OCI-LY7 (cell line): ENCODE measurements at regions not wholly inside any gene's neighbourhood (a gene's known extent, or its start where the extent isn't known, plus 50 kb on each side); places are given as distances from the start of the nearest gene placed in this dataset.

ENCODE experiments used
- BruUV-seq: library from RNA; stranded (reverse); fragments of 400-500 nt; replicated peaks from 2 replicates; lab custom pipeline; 2021; lab: Mats Ljungman, UMichigan
- CTCF ChIA-PET: fragments of 300-600 bp; sonication (Branson Sonifier 250); formaldehyde crosslinking; loops from one replicate; lab custom pipeline; 2022; ENCODE audit warnings: antibody characterized with exemption; ENCODE audit not compliant: unreplicated experiment; lab: Charles Lee
- POLR2A ChIA-PET: fragments of 300-600 bp; sonication (Branson Sonifier 250); formaldehyde crosslinking; loops from one replicate; lab custom pipeline; 2022; ENCODE audit warnings: antibody characterized with exemption; lab: Charles Lee
- DNase-seq: peaks from one replicate; pipeline ENCODE4 v3.0.0-alpha.2; 2015; ENCODE audit warnings: low spot score
- H2AFZ ChIP-seq: fragments of 200-600 bp; sonication (generic), shearing (Covaris generic); 2 replicates; pipeline ENCODE4 v1.6.1; 2014; ENCODE audit warnings: mild to moderate bottlenecking, antibody characterized with exemption, low read length, moderate library complexity
- H3K27ac ChIP-seq: fragments of 200-600 bp; sonication (generic); 2 replicates; pipeline ENCODE4 v1.5.1; 2014; ENCODE audit warnings: mixed run types, low read depth, mild to moderate bottlenecking, moderate library complexity, low read length, inconsistent platforms; ENCODE audit not compliant: poor library complexity, severe bottlenecking
- H3K36me3 ChIP-seq: fragments of 200-600 bp; sonication (generic); 2 replicates; pipeline ENCODE4 v1.6.1; 2014; ENCODE audit warnings: mild to moderate bottlenecking, antibody characterized with exemption, low read length, moderate library complexity, mixed read lengths; ENCODE audit not compliant: insufficient read depth
- H3K4me1 ChIP-seq: fragments of 200-600 bp; sonication (generic); 2 replicates; pipeline ENCODE4 v1.5.1; 2014; ENCODE audit warnings: mild to moderate bottlenecking, low read length; ENCODE audit not compliant: insufficient read depth, poor library complexity, severe bottlenecking
- H3K4me2 ChIP-seq: fragments of 200-600 bp; sonication (generic); 2 replicates; pipeline ENCODE4 v1.6.1; 2014; ENCODE audit warnings: mild to moderate bottlenecking, low read length
- H3K4me3 ChIP-seq: fragments of 200-600 bp; sonication (generic); 2 replicates; pipeline ENCODE4 v1.5.1; 2014; ENCODE audit warnings: mild to moderate bottlenecking, low read depth, low read length; ENCODE audit not compliant: poor library complexity, severe bottlenecking
- H3K79me2 ChIP-seq: fragments of 200-600 bp; sonication (generic); 2 replicates; pipeline ENCODE4 v1.6.1; 2016; ENCODE audit warnings: low read depth, mild to moderate bottlenecking, low read length, moderate library complexity, mixed read lengths; ENCODE audit not compliant: insufficient read depth
- H3K9me2 ChIP-seq: fragments of 200-600 bp; sonication (generic); 2 replicates; pipeline ENCODE4 v1.6.1; 2016; ENCODE audit warnings: mild to moderate bottlenecking, low read length, mixed read lengths; ENCODE audit not compliant: insufficient read depth
- H3K9me3 ChIP-seq: fragments of 200-600 bp; sonication (generic); 2 replicates; pipeline ENCODE4 v1.6.1; 2014; ENCODE audit warnings: mild to moderate bottlenecking, mixed run types, low read length, mixed read lengths
- H4K20me1 ChIP-seq: fragments of 200-600 bp; sonication (generic); 2 replicates; pipeline ENCODE4 v1.6.1; 2014; ENCODE audit warnings: mild to moderate bottlenecking, antibody characterized with exemption, low read length, moderate library complexity, mixed read lengths; ENCODE audit not compliant: insufficient read depth
- EZH2phosphoT487 ChIP-seq: fragments of 200-600 bp; sonication (generic); IDR thresholded peaks from 2 replicates; pipeline ENCODE4 v1.6.1; 2018; ENCODE audit warnings: low read depth, borderline replicate concordance, mild to moderate bottlenecking, mixed run types, antibody characterized with exemption, low read length, moderate library complexity, mixed read lengths
- intact Hi-C: fragments of 100-400 bp; cut with micrococcal nuclease; formaldehyde crosslinking; loops from one replicate; pipeline ENCODE4 v1.10.0; 2022; ENCODE audit not compliant: unreplicated experiment
- TF ChIP-seq, protein P1 (sequence below): fragments of 200-600 bp; sonication (generic); conservative IDR thresholded peaks from 2 replicates; pipeline ENCODE4 v1.5.1; 2014; ENCODE audit warnings: mild to moderate bottlenecking, antibody characterized with exemption, low read length, moderate library complexity, mixed read lengths

DNA sequence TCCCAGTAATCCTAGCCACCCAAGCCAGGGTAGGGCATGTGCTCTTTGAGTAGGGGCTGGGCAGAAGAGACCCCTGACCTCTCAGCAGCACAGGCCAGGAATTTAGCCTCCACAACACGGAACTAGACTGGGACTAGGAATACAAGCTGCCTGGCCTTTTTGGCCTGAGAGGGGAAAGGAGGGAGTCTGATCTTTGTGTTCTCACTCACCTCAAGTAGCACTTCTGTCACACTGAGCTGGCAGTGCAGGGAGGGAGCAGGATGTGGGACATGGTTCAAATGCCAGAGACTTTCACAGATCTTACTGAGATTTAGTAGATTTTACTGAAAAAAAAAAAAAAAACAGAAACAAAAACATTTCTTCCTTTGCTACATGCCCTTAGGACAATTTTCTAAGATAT is 395.2 kb downstream of the CMPK2 start:
- Histone ChIP-seq H3K79me2 (no peaks in the 10 kb centered on the region), H3K27ac (no peak overlapping the region), H4K20me1 (no peaks in the 10 kb centered on the region), H3K36me3 (no peaks in the 10 kb centered on the region; the same call in 1 of the 2 replicates), H3K4me2 (no peak overlapping the region), H2AFZ (peak overlapping the region; percentile 77; the same call in 1 of the 2 replicates), H3K9me2 (no peaks in the 10 kb centered on the region), H3K4me3 (no peak overlapping the region), H3K9me3 (peaks cover 23% of the 10 kb centered on the region), H3K4me1 (peaks cover 17% of the 10 kb centered on the region)
- intact Hi-C loops = no loop called here
- POLR2A ChIA-PET = no interaction called here
- no TSS peak for BruUV-seq
- CTCF ChIA-PET = no interaction called here
- no peak for DNase-seq
- TF ChIP-seq EZH2phosphoT487 = no peak
- TF ChIP-seq, protein P1, sequence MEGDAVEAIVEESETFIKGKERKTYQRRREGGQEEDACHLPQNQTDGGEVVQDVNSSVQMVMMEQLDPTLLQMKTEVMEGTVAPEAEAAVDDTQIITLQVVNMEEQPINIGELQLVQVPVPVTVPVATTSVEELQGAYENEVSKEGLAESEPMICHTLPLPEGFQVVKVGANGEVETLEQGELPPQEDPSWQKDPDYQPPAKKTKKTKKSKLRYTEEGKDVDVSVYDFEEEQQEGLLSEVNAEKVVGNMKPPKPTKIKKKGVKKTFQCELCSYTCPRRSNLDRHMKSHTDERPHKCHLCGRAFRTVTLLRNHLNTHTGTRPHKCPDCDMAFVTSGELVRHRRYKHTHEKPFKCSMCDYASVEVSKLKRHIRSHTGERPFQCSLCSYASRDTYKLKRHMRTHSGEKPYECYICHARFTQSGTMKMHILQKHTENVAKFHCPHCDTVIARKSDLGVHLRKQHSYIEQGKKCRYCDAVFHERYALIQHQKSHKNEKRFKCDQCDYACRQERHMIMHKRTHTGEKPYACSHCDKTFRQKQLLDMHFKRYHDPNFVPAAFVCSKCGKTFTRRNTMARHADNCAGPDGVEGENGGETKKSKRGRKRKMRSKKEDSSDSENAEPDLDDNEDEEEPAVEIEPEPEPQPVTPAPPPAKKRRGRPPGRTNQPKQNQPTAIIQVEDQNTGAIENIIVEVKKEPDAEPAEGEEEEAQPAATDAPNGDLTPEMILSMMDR = no peak

- Histone ChIP-seq H3K4me3 (no peak overlapping the region), H3K9me3 (peaks cover 22% of the 10 kb centered on the region), H3K9me2 (no peaks in the 10 kb centered on the region), H3K27ac (no peak overlapping the region), H4K20me1 (no peaks in the 10 kb centered on the region), H3K4me1 (peaks cover 17% of the 10 kb centered on the region), H3K79me2 (no peaks in the 10 kb centered on the region), H3K4me2 (no peak overlapping the region), H2AFZ (peak overlapping the region; percentile 77), H3K36me3 (no peaks in the 10 kb centered on the region; the same call in 1 of the 2 replicates)
- ChIA-PET CTCF (no interaction called here), POLR2A (interaction anchor here (0.5 to 1.5 kb wide), 2 partner anchors 28 to 1229 kb away, joined by 3 to 4 read pairs; no protein-coding TSS in a partner anchor)
- TF ChIP-seq EZH2phosphoT487 = no peak
- TF ChIP-seq, protein P1 = no peak
- peak; percentile 26 for DNase-seq
- no TSS peak for BruUV-seq
- intact Hi-C loops = no loop called here
Measured at GRCh38 chr2:6471419-6471818, 394.3 kb downstream of the CMPK2 start.
